ENCODE measurements at regions not wholly inside any gene's neighbourhood (a gene's known extent, or its start where the extent isn't known, plus 50 kb on each side); places are given as distances from the start of the nearest gene placed in this dataset.

DNA sequence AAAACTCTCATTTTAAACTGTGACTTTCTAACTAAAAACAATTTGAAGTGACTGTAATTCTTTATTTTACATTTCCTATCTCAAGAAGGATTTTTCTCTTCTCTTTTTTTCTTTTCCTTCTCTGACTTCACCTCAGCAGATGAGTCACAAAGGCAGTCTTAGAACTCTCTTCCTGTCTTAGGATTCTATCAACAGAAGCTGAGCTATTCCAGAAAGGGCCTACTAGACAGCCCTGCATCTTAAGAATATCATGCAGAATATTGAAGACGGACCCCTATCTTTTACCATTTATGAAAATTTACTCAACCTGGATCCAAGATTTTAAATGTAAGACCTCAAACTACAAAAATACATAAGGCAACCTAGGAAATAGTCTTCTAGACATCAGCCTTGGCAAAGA is 365.7 kb upstream of the SEMA3C start:
- TF ChIP-seq, protein P1, sequence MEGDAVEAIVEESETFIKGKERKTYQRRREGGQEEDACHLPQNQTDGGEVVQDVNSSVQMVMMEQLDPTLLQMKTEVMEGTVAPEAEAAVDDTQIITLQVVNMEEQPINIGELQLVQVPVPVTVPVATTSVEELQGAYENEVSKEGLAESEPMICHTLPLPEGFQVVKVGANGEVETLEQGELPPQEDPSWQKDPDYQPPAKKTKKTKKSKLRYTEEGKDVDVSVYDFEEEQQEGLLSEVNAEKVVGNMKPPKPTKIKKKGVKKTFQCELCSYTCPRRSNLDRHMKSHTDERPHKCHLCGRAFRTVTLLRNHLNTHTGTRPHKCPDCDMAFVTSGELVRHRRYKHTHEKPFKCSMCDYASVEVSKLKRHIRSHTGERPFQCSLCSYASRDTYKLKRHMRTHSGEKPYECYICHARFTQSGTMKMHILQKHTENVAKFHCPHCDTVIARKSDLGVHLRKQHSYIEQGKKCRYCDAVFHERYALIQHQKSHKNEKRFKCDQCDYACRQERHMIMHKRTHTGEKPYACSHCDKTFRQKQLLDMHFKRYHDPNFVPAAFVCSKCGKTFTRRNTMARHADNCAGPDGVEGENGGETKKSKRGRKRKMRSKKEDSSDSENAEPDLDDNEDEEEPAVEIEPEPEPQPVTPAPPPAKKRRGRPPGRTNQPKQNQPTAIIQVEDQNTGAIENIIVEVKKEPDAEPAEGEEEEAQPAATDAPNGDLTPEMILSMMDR (IDR thresholded peaks at IDR 0.05), result no peak
- TF ChIP-seq POLR2A (IDR thresholded peaks at IDR 0.05) (no peak), POLR2AphosphoS5 (IDR thresholded peaks at IDR 0.05) (no peak), EP300 (IDR thresholded peaks at IDR 0.05) (no peak)

Measured in sigmoid colon (tissue), 4 donors.